ENCODE measurements at regions not wholly inside any gene's neighbourhood (a gene's known extent, or its start where the extent isn't known, plus 50 kb on each side); places are given as distances from the start of the nearest gene placed in this dataset.

- TF ChIP-seq CTCF (IDR thresholded peaks at IDR 0.05; ENCODE audit: insufficient read depth, low read depth, low read length) = no peak
- no peak for TF ChIP-seq EZH2 (IDR thresholded peaks at IDR 0.05; ENCODE audit: insufficient read depth, low read length)
These were observed 297.5 kb upstream of the SOX5 start for GRCh38 chr12:24246934-24247333.
